B cell (primary cell): ENCODE measurements at regions not wholly inside any gene's neighbourhood (a gene's known extent, or its start where the extent isn't known, plus 50 kb on each side); places are given as distances from the start of the nearest gene placed in this dataset.

ENCODE experiments used
- EZH2 ChIP-seq: IDR thresholded peaks from 2 replicates; pipeline ENCODE4 v1.6.1; 2012; ENCODE audit warnings: borderline replicate concordance, low read depth, mild to moderate bottlenecking, moderate library complexity, low read length; ENCODE audit not compliant: insufficient read depth, poor library complexity, severe bottlenecking
- TF ChIP-seq, protein P1 (sequence below): fragments of 200-600 bp; IDR thresholded peaks from one replicate; pipeline ENCODE4 v1.8.0; 2022; ENCODE audit warnings: antibody characterized with exemption, mild to moderate bottlenecking

DNA sequence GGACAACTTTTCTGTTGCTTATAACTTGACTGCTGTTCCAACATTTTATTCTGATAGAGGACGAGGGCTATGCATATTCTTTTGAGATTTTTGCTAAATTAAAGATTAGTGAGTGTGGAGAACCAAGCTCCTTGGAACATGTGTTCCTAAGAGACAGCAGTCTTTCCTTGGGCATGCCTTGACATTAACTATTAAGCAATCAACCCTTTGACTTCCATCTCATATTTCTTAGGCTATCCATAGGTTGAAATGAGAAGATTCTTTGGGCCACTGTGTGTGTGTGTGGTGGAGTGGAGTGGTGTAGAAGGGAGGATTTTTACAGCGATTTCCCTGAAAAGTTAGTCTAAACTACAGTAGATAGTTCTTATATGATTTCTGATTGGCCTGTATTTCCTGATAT lies 127.4 kb upstream of the POF1B start:
- TF ChIP-seq, protein P1, sequence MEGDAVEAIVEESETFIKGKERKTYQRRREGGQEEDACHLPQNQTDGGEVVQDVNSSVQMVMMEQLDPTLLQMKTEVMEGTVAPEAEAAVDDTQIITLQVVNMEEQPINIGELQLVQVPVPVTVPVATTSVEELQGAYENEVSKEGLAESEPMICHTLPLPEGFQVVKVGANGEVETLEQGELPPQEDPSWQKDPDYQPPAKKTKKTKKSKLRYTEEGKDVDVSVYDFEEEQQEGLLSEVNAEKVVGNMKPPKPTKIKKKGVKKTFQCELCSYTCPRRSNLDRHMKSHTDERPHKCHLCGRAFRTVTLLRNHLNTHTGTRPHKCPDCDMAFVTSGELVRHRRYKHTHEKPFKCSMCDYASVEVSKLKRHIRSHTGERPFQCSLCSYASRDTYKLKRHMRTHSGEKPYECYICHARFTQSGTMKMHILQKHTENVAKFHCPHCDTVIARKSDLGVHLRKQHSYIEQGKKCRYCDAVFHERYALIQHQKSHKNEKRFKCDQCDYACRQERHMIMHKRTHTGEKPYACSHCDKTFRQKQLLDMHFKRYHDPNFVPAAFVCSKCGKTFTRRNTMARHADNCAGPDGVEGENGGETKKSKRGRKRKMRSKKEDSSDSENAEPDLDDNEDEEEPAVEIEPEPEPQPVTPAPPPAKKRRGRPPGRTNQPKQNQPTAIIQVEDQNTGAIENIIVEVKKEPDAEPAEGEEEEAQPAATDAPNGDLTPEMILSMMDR, result no peak
- TF ChIP-seq EZH2, result no peak
